Upper lobe of left lung (tissue), 4 donors: ENCODE measurements at regions not wholly inside any gene's neighbourhood (a gene's known extent, or its start where the extent isn't known, plus 50 kb on each side); places are given as distances from the start of the nearest gene placed in this dataset.

Experiments used
- POLR2A ChIP-seq, 4 donors: fragments of 450-650 bp; IDR thresholded peaks; one replicate each; pipeline ENCODE4 v1.5.1; 2016 to 2017; ENCODE audit warnings: antibody characterized with exemption in 4 of 4, mild to moderate bottlenecking in 2 of 4
- TF ChIP-seq, protein P1 (sequence below), 6 experiments: fragments of 450-650 bp in 4 of 6; fragments of 200-600 bp in 2 of 6; sonication (generic) in 2 of 6; IDR thresholded peaks; one replicate each; pipeline ENCODE4 v1.5.1; 2016 to 2019; ENCODE audit warnings: antibody characterized with exemption in 6 of 6

DNA sequence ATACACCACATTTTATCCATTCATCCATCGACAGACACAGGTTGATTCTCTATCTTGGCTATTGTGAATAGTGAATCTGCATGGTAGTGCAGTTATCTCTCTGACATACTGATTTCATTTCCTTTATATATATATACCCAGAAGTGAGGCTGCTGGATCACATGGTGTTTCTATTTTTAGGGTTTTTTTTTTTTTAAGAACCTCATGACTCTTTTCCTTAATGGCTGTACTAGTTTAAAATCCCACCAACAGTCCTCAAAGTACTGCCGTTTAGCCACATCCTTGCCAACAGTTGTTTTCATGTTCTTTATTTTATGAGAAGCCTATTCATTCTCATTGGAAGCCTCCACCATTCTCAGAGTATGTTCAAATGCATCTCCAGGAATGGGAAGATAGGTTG lies 258.7 kb upstream of the SNX7 start:
- TF ChIP-seq POLR2A (IDR thresholded peaks at IDR 0.05): no peak
- TF ChIP-seq, protein P1, sequence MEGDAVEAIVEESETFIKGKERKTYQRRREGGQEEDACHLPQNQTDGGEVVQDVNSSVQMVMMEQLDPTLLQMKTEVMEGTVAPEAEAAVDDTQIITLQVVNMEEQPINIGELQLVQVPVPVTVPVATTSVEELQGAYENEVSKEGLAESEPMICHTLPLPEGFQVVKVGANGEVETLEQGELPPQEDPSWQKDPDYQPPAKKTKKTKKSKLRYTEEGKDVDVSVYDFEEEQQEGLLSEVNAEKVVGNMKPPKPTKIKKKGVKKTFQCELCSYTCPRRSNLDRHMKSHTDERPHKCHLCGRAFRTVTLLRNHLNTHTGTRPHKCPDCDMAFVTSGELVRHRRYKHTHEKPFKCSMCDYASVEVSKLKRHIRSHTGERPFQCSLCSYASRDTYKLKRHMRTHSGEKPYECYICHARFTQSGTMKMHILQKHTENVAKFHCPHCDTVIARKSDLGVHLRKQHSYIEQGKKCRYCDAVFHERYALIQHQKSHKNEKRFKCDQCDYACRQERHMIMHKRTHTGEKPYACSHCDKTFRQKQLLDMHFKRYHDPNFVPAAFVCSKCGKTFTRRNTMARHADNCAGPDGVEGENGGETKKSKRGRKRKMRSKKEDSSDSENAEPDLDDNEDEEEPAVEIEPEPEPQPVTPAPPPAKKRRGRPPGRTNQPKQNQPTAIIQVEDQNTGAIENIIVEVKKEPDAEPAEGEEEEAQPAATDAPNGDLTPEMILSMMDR (IDR thresholded peaks at IDR 0.05): no peak
